DND-41 (cell line): ENCODE measurements at regions not wholly inside any gene's neighbourhood (a gene's known extent, or its start where the extent isn't known, plus 50 kb on each side); places are given as distances from the start of the nearest gene placed in this dataset.

Source experiments
- CTCF ChIP-seq: IDR thresholded peaks from 2 replicates; pipeline ENCODE4 v1.5.1; 2012; ENCODE audit warnings: borderline replicate concordance, low read length, moderate library complexity, mild to moderate bottlenecking; ENCODE audit not compliant: poor library complexity, severe bottlenecking; ENCODE audit errors: extremely low read depth
- EZH2 ChIP-seq: IDR thresholded peaks from 3 replicates; pipeline ENCODE4 v1.6.1; 2012; ENCODE audit warnings: borderline replicate concordance, low read depth, mild to moderate bottlenecking, moderate library complexity, low read length, inconsistent platforms; ENCODE audit not compliant: severe bottlenecking

DNA sequence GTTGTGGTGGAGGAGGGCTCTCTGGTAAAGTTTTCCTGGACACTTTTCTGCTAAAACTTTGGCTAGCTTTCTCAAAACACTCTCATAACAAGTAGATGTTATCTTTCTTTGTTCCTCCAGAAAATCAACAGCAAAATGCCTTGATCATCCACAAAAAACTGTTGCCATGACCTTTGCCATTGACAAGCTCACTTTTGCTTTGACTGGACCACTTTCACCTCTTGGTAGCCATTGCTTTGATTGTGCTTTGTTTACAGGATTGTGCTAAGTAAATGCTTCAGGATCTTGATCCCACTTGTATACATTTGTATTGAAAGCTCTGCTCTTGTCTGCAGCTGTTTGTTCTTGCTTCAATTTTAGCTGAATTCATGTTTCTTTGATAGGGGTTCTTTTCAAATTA, 143.9 kb upstream of the NR3C1 start:
- TF ChIP-seq CTCF: no peak
- no peak for TF ChIP-seq EZH2
